NCI-H1092 (cell line): ENCODE measurements at regions not wholly inside any gene's neighbourhood (a gene's known extent, or its start where the extent isn't known, plus 50 kb on each side); places are given as distances from the start of the nearest gene placed in this dataset.

Source experiments
- DNase-seq: peaks from one replicate; lab custom pipeline; 2025; lab: John Stamatoyannopoulos, UW

DNA sequence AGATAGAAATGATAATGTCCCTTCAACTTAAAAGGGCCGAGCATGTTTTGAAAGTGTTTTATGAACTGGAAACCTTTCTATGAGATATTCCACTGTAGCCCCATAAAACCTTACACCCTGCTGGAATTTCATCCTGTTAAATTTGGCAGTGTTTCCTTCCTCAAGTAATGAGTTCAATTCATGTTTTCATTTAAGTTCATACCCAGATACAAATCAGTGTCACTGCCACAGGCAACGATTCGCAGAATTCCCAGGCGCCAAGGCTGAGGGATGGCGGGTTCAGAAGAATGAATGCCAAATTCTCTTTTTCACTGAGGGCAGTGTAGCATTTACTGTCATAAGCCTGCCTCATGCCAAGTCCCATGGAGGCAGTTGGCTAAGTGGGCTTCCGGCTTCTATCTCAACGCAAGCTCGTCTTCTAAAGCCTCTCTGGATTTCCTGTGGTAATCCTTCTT is 511.8 kb upstream of the ID4 start:
- DNase-seq: no peak

DNA sequence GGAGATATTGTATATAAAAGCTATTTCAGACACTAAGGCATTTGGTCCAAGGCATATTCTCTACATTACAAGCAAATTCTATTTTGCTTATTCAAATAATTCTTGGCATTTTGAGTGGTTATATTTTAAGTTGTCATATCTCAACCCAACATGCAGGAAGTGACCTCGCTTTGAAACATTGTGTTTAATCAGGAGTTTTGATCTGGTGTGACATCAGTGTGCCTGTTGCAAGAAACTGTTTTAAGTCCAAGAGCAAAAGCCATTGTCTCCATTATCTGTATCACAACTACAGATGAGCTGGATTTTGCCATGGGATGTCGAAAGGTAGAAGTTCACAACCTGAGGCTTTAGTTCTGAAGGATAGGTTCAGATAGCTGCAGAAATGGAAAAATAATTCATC is 509.9 kb upstream of the ID4 start:
- no peak for DNase-seq

DNA sequence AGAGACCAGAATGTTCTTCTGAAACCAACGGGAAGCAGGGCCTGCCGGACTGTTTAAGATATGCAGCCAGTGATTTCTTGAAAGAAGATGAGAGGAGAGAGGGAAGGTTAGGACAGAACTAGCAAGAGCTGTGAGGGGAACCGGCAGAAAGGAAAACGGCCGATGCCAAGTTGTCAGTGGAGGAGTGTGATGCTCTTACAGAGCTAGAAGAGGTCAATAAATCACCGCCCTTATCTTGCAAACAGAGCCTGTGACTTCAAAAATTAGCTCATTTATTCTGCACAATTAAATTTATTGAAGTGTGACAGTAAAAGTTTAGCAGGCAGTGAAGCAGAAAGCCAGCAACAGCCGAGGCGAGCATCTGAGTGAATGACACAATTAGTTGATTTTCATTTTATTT is 509.5 kb upstream of the ID4 start:
- no peak for DNase-seq

DNA sequence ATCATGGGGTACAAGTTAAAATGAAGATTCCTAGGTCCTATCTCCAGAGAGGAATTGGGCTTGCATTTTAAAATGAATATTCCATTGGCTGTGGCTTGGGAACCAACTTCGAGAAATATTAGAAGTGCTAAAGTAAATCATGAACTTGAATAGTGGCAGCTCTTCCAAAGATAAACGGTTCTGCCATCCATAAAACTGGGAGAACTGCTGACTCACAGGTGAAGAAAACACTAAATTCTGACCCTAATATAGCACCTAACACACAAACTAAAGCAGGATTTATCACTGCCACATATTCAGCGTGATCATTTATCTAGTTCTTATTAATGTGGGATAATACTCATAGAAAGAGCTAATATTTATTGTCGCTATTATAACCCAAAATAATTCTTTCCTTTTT is 508.1 kb upstream of the ID4 start:
- no peak for DNase-seq

DNA sequence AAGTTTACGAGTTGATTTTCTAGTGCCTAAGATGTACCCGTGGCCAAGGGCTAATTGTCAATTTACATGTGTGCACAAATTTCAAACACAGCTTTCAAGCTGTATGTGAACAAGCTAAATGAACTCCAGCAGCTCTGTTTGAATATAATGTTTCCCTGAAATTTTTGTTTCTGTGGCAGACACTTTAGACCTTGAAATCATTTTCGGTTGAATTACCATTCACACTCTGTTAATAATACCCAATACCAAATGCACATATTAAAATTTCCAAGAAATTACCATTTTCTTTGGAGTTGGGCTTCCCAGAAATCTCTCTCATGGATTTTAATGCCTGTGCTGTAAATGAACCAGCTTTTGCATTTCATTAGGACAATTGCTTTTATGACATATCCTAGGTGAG is 506.1 kb upstream of the ID4 start:
- no peak for DNase-seq

DNA sequence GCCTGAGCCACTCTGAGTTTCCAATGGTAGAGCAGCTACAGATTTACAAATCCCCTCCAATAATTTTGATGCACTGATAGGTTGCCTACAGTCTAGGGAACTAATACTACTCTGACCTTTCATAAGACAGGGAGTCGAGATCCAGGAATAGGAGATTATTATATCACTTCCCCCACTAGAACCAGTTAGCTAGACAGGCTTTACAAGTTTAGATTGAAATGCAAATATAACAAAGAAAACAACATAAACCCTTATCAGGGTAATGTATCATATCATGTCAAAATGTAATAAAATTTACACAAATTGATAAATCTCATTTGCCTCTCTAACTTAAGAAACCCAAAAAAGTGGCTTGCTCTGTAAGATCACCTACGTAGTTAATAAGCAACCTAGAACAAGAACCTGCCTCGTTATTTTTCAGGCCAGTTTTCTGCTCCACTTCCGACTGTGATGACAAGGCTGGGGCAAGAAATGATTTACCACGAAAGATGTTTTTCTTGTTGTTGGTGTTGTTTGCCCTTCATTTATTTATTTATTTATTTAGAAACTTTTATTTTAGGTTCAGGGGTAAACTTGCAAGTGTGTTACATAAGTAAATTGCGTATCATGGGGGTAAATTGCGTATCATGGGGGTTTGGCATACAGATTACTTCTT is 504.2 kb upstream of the ID4 start:
- DNase-seq: no peak

DNA sequence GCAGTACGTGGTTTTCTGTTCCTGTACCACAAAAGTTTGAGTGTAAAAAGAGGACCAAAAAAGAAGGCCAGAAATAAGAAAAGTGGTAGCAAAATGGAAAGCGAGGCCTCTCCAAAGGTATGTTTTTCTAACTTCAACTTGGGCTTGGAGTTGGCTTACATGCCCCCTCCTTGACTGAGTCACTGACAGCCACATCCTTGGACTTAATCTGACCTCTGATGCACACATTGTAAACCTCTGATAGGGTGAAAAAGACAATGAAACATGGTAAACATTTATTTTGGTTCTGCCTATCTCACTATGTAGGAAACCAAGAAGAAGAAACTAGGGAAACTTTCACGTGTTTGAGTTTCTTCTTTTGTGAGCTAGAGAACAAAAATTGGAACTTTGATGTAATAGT is 503.2 kb upstream of the ID4 start:
- no peak for DNase-seq

DNA sequence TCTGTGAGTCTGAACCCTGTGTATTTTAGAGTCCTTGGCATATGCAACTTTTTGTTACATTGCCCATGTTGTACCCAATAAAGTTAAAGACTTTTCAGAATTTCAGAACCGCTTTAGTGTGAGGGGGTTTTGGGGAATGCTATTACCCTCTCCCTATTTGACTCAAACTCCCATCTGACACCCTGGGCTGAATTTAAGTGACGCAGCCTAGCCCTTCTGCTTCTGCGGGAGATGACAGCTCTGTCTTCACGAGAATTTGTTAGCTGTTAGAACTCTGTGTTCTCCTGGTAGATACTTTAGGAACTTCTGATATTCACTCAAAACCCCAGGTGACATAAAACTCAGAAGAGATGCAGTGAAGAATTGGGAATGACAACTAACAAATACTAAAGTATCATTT is 500.6 kb upstream of the ID4 start:
- DNase-seq: no peak

DNA sequence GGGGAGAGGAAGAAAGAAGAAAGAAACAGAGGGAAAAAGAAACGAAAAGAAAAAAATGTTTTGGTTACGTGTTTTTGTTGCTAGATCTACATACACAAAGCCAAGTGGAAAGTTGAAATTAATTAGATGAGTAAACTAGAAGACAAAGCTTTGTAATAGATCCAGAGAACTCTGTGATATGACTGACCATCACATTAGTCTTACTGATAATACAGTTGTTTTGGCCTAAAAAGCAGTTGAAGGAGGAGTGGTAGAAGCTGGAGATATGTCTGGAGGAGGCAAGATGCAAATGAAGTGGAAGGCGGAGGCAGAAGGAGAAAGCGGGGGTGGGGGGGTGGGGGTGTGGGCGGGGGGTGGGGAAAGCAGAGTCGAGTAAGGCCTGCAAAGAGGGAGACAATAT is 500.1 kb upstream of the ID4 start:
- no peak for DNase-seq

DNA sequence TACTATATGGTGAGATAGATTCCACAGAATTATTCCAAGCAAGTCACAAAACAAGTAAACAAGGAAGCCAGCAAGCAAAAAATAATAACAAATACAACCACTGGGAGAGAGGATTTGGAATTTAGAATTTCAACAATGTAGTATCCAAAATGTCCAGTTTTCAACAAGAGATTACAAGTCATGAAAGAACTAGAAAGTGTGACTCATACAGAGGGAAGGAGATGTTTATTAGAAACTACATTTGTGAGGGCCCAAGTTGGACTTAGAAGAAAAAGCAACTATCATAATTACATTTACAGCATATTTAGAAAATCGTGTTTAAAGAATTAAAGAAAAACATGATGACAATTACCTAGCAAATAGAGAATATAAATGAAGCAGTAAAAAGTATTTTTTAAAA is 494.6 kb upstream of the ID4 start:
- DNase-seq: no peak

DNA sequence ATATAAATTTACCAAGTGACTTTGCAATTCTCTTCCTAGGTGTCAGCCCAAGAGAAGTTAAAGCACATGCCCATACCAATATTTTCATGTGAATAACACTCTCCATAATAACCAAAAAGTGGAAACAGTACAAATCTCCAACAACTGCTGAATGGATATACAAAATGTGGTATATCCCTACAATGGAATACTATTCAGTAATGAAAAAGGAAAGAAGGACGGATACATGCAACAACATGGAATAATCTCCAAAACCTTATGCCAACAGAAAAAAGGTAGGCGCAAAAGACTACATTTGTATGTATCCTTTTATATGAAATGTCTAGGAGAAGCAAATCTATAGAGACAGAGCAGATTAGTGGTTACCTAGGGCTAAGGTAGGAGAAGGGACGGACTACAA is 487.7 kb upstream of the ID4 start:
- DNase-seq: no peak

DNA sequence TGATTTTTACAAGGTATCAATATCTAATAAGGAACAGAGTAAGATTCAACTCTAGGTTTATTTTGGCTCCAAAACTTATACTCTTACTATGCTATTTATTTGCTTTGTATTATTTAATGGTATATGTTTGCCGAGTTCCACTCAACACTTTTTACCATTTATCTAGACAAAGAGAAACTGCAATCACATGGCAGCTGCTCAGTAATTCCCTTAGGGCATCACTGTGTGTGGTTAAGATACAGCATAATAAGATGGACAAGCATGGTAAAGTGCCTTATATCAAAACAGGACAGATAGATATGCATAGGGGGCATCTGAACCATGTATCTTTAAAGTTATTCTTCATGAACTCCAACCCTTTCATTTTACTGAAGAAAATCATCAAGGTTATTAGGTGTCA is 483.0 kb upstream of the ID4 start:
- DNase-seq: no peak

DNA sequence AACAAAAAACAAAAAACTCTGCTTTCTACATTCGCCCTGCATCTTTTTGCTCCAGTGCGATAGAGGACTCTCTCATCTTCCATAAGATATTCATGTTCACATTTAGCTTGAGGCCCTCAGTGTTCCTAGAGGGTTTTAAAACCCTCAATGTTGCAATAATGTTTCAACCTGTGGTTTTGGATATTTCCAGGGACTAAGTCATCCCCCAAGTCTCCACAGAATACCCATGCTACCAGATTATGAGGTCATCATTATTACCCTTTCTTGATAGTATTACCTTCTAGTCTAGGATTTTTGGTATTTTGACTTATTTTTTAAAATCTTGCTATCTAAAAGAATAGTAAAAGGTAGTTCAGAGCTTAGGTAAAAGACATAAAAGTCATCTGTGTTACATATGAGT is 480.5 kb upstream of the ID4 start:
- no peak for DNase-seq

DNA sequence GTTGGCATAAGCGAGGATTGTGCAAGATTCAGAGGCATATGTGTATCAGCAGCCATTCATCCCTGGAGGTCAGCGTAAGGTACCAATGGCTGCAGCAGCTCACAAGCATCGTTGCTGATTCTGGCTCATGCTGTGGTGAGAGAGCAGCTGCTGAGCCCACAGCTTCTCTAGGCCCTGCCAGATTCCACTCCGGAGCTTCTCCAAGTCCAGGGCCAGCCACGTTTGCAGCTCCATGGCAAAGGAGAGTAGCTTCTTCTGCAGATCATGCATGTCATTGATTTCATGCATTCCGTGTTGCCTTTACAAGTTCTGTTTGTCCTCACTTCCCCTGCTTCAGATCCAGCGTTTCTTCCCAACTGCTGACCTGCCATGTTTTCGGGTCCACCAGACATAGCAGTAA is 474.8 kb upstream of the ID4 start:
- no peak for DNase-seq

DNA sequence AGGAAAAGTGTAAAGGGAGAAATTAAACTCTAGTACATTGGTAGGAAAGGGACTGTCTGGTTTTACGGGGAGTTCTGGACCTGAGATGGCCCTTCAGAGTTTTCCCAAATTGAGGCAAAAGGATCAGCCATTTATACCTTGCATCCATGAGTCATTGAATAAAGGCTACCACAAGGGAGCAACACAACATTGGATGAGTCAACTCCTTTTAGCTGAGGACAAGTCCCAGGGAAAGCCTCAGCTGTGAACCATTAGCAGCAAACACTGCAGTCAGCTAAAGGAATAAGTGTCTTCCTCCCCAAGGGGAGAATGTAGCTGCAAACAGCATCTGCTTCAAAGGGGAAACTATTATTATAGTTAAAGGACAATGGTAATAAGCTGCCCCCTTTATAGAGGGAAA is 468.7 kb upstream of the ID4 start:
- no peak for DNase-seq

DNA sequence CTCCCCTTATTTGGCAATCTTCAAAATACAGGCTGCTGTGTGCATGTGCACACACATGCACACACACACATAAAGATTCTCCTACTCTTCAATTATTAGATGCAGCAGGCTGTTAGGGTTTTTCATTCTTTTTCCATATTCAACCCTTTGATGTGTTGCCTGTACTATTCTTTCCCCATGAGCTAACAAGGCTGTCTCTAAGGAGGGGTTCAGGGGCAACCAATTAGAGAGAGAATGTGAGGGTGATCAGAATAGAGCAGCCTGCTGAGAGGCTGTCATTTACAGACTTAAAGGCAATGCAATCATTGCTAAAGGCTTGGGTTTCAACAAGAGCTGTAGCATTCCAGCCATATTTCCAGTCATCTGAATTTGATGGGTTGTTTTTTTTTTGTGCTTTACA is 467.4 kb upstream of the ID4 start:
- DNase-seq: no peak

DNA sequence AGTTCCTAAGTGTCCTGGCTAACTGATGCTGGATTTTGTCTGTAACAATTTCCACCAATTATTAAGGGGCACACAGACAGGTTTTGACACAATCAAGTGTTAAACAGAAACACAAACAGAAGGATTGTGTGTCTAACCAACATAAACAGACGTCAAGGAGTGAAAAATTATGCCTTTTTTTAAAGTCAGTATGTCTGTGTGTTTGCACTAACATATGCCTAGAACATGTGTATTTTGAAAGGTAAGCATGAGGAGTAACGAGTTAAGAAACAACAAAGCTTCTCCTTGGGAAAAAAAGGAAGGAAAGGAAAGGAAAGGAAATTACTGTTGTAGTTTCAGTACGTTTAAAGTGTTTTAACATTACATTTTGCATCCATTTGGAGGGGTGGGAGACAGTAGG is 466.3 kb upstream of the ID4 start:
- DNase-seq: no peak

DNA sequence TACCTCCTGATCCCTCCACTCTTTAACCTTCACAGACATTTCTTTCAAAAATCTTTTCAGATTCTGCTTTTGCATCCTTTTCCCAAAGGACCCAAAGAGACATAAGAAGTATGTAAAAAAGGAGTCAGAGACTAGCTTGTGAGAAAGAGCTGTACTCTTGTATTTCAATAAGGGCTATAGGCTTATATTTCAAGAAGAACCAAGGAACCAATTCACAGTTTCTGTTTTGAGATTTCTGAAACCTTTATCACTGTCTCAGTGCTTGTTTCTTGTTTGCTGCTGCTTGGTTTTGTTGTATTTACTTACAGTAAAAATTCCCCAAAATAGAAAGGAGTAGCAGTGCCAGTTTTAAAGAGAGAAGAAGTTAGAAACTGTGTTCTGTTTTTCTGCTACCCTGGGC is 461.6 kb upstream of the ID4 start:
- DNase-seq: no peak

DNA sequence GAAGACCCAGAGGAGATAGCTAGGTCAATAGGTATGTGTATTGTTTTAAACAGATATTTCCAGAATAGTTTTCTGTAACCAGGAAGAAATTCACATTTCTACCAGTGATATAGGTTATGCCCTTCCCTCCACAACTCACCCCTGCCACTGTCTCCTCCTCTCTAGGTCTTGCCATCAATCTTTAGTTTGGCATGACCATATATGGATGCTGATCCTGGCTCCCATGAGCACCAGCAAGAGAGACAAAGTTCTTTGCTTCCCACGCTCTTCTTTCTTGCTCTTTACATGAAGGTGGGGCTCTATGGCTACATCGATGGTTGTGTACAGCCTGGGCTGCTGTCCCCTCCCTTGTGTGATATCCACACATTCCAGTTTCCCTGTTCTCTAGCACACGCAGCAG is 459.4 kb upstream of the ID4 start:
- DNase-seq: no peak

DNA sequence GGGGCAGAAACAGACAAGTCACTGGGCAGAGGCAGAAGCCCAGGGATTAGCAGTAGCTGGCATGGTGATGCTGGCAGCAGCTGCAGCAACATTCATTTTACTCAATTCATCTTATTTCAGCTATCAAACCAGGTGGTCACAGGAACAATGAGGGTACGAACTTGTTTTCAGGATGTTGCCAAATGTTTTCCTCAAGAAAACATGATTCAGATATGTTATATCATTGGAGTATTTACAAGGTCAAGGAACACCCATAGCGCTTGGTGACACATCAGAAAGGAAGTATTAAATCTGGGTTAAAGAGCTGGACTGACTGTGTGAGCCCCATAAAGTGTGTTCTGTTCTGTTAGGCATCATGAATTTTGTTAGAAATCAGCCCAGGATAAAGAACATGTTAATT is 456.9 kb upstream of the ID4 start:
- DNase-seq: no peak

DNA sequence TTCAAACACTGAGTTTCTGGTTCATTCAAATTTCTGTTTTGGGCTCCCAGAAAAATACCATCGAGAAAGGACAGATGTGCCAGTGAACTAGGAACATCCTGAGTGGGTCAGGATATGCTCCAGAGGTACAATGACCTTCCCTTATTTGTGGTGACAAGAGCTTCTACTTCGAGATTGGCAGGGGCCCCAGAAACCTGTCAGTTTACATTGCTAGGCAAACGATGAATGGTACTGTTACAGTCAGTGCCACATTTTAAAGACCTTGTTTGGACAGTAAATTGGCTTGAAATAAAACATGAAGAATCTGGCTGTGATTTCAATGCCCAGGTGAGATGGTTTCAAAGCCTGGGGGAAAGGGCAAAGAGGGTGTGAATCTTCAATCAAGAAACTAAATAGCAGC is 454.5 kb upstream of the ID4 start:
- peak; percentile 3 for DNase-seq

DNA sequence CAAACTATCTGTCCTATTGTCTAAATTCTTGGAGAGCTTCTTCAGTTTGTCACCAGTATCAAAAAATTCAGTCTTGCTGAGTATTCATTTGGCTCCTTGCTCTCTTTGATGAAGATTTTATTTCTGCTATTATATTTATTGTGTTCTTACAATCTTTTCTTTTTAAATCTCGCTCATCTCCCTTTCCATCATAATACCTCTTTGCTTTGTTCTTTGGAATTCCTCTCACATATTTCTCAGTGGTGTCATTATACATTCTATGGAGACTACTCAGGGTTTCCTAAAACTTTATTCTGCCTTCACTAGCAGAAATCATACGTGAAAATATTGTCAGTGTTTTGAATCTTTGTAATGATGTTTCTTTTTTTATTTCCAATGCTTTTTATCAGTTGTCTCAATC is 445.2 kb upstream of the ID4 start:
- no peak for DNase-seq

DNA sequence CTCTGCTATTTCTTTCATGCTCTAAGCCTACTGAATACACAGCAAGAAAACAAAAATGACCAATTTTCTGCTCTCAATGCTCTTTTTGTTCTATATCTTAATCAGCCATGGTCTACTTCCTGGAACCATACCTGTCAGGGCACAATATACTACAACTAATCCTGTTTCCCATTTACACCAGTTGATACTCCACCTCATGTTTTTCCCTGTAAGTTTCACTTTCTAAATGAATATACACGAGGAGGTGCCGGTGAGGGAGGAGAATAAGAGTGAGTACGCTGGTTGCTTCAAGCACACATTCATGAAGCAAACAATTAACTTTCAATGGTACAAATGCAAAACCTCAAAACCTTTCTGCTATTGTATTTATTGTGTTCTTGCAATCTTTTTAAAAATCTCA is 443.1 kb upstream of the ID4 start:
- DNase-seq: no peak

DNA sequence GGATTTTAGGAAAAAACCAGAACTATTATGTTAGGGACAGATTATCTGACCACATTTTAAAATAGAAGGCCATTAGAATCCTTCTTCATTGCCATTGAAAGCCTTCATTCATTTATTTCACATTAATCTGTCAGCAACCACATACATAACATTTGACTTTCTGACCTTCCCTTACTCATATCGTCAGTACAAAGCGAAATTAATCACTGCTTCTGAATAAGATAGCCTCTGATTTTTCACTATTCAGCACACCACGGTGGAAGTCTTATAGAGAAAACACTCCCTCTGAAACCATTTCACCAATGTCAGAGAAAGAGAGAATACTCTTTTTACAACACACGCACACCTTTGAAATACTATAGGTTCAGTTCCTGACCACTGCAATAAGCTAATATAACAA is 442.5 kb upstream of the ID4 start:
- DNase-seq: no peak

DNA sequence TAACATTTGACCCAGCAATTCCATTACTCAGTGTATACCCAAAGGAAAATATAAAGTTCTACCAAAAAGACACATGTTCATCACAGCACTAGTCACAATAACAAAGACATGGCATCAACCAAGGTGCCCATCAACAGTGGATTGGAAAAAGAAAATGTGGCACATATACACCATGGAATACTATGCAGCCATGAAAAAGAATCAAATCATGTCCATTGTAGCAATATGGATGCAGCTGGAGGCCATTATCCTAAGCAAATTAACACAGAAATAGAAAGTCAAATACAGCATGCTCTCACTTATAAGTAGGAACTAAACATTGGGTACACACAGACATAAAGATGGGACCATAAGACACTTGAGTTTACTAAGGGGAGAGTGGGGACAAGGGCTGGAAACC is 441.9 kb upstream of the ID4 start:
- no peak for DNase-seq
